ENCODE measurements at regions not wholly inside any gene's neighbourhood (a gene's known extent, or its start where the extent isn't known, plus 50 kb on each side); places are given as distances from the start of the nearest gene placed in this dataset.

- Mint-ChIP-seq H3K27ac (no peak overlapping the region), H3K27me3 (ENCODE audit: low read depth) (no peaks in the 10 kb centered on the region), H3K9me3 (peaks cover 3% of the 10 kb centered on the region), H3K4me3 (no peak overlapping the region), H3K4me1 (peaks cover 24% of the 10 kb centered on the region), H3K36me3 (peaks cover 3% of the 10 kb centered on the region)
- TF ChIP-seq TP53 (CRISPR knock-in tag; IDR thresholded peaks at IDR 0.05) (no peak), FOXK1 (CRISPR knock-in tag; IDR thresholded peaks at IDR 0.05) (no peak), MXD4 (CRISPR knock-in tag; IDR thresholded peaks at IDR 0.05; ENCODE audit: borderline replicate concordance) (no peak), GRHL2 (CRISPR knock-in tag; IDR thresholded peaks at IDR 0.05; ENCODE audit: insufficient replicate concordance, severe bottlenecking) (no peak), MLX (CRISPR knock-in tag; IDR thresholded peaks at IDR 0.05) (no peak)
- DNase-seq (ENCODE audit: low spot score) (no peak), ATAC-seq (no peak)
- CTCF ChIA-PET: no interaction called here
- POLR2A ChIA-PET: no interaction called here
Observed at GRCh38 chr13:60268203-60268555, 104.5 kb upstream of the DIAPH3 start.

GRCh38 chr13:60273971-60274527, 110.3 kb upstream of the DIAPH3 start:
- ATAC-seq (no peak), DNase-seq (ENCODE audit: low spot score) (no peak)
- peaks cover 4% of the 10 kb centered on the region for H3K36me3 Mint-ChIP-seq
- ChIA-PET CTCF (no interaction called here), POLR2A (no interaction called here)
- H3K9me3 Mint-ChIP-seq: peaks cover 7% of the 10 kb centered on the region; the same call in 1 of the 2 replicates
- H3K4me3 Mint-ChIP-seq: no peak overlapping the region
- H3K27me3 Mint-ChIP-seq (ENCODE audit: low read depth): no peaks in the 10 kb centered on the region
- peaks cover 40% of the 10 kb centered on the region for H3K4me1 Mint-ChIP-seq
- no peak overlapping the region for H3K27ac Mint-ChIP-seq
- TF ChIP-seq IRF2 (CRISPR knock-in tag; IDR thresholded peaks at IDR 0.05; ENCODE audit: borderline replicate concordance, low read depth) (no peak), RELA (CRISPR knock-in tag; IDR thresholded peaks at IDR 0.05; ENCODE audit: borderline replicate concordance) (no peak), SMAD4 (CRISPR knock-in tag; IDR thresholded peaks at IDR 0.05) (no peak), FOXP4 (CRISPR knock-in tag; IDR thresholded peaks at IDR 0.05) (no peak), ATF1 (CRISPR knock-in tag; IDR thresholded peaks at IDR 0.05) (no peak), FOXP1 (CRISPR knock-in tag; IDR thresholded peaks at IDR 0.05; ENCODE audit: borderline replicate concordance) (no peak), ZBTB21 (CRISPR knock-in tag; IDR thresholded peaks at IDR 0.05; ENCODE audit: borderline replicate concordance) (no peak), PREB (CRISPR knock-in tag; IDR thresholded peaks at IDR 0.05; ENCODE audit: borderline replicate concordance) (no peak), E2F4 (CRISPR knock-in tag; IDR thresholded peaks at IDR 0.05; ENCODE audit: borderline replicate concordance, low read depth) (no peak), HMGXB4 (CRISPR knock-in tag; IDR thresholded peaks at IDR 0.05) (no peak), ZMAT4 (CRISPR knock-in tag; IDR thresholded peaks at IDR 0.05) (no peak), FOXK1 (CRISPR knock-in tag; IDR thresholded peaks at IDR 0.05) (no peak), ZNF232 (CRISPR knock-in tag; IDR thresholded peaks at IDR 0.05) (no peak), E2F5 (CRISPR knock-in tag; IDR thresholded peaks at IDR 0.05) (no peak), ZNF138 (CRISPR knock-in tag; conservative IDR thresholded peaks at IDR 0.05) (no peak), NR3C1 (CRISPR knock-in tag; conservative IDR thresholded peaks at IDR 0.05; ENCODE audit: low read depth) (no peak)
